Type B pancreatic cell (in vitro differentiated cells): ENCODE measurements at regions not wholly inside any gene's neighbourhood (a gene's known extent, or its start where the extent isn't known, plus 50 kb on each side); places are given as distances from the start of the nearest gene placed in this dataset.

ENCODE experiments used
- DNase-seq: peaks from one replicate; pipeline ENCODE4 v3.0.0; 2021; ENCODE audit warnings: mixed read lengths; ENCODE audit not compliant: unreplicated experiment; ENCODE audit errors: extremely low spot score
- H3K27ac Mint-ChIP-seq: 2 replicates; pipeline ENCODE4 v1.8.0; 2021; ENCODE audit warnings: mild to moderate bottlenecking, mixed read lengths
- H3K27me3 Mint-ChIP-seq: 2 replicates; pipeline ENCODE4 v1.8.0; 2021; ENCODE audit warnings: mixed read lengths
- H3K36me3 Mint-ChIP-seq: 2 replicates; pipeline ENCODE4 v1.8.0; 2021; ENCODE audit warnings: mixed read lengths
- H3K4me1 Mint-ChIP-seq: one replicate; pipeline ENCODE4 v1.8.0; 2021; ENCODE audit warnings: mixed read lengths; ENCODE audit not compliant: unreplicated experiment
- H3K4me3 Mint-ChIP-seq: 2 replicates; pipeline ENCODE4 v1.8.0; 2021; ENCODE audit warnings: mild to moderate bottlenecking, mixed read lengths
- H3K9me3 Mint-ChIP-seq: 2 replicates; pipeline ENCODE4 v1.8.0; 2021; ENCODE audit warnings: mixed read lengths
- CTCF ChIP-seq: fragments of 200-600 bp; sonication (generic); conservative IDR thresholded peaks from 2 replicates; pipeline ENCODE4 v1.5.0; 2021; ENCODE audit warnings: antibody characterized with exemption, mild to moderate bottlenecking

- Mint-ChIP-seq H3K27me3 (no peaks in the 10 kb centered on the region), H3K9me3 (peaks cover 68% of the 10 kb centered on the region), H3K36me3 (peaks cover 90% of the 10 kb centered on the region), H3K4me1 (no peaks in the 10 kb centered on the region), H3K4me3 (no peak overlapping the region), H3K27ac (no peak overlapping the region)
- DNase-seq, result peak; percentile 58
- peak; percentile 23 for TF ChIP-seq CTCF
These were observed 1438.1 kb downstream of the UQCRFS1 start for GRCh38 chr19:27774827-27775226.

- peaks cover 71% of the 10 kb centered on the region for H3K9me3 Mint-ChIP-seq
- no peak overlapping the region for H3K4me3 Mint-ChIP-seq
- no peak for DNase-seq
- no peaks in the 10 kb centered on the region for H3K4me1 Mint-ChIP-seq
- H3K36me3 Mint-ChIP-seq, result peaks cover 93% of the 10 kb centered on the region
- TF ChIP-seq CTCF, result peak; percentile 55
- no peaks in the 10 kb centered on the region for H3K27me3 Mint-ChIP-seq
- no peak overlapping the region for H3K27ac Mint-ChIP-seq
These were observed 1438.6 kb downstream of the UQCRFS1 start for GRCh38 chr19:27774337-27774736.

GRCh38 chr19:27773318-27774094 lies 1439.4 kb downstream of the UQCRFS1 start:
- H3K9me3 Mint-ChIP-seq, result peaks cover 71% of the 10 kb centered on the region
- no peak for DNase-seq

GRCh38 chr19:27772059-27772458 lies 1440.9 kb downstream of the UQCRFS1 start:
- Mint-ChIP-seq H3K9me3 (peaks cover 71% of the 10 kb centered on the region), H3K4me1 (no peaks in the 10 kb centered on the region), H3K36me3 (peaks cover 78% of the 10 kb centered on the region), H3K27me3 (no peaks in the 10 kb centered on the region), H3K4me3 (no peak overlapping the region), H3K27ac (no peak overlapping the region)
- no peak for TF ChIP-seq CTCF
- no peak for DNase-seq

More at GRCh38 chr19:27773318-27774094, 1439.4 kb downstream of the UQCRFS1 start:
- no peak for TF ChIP-seq CTCF
- Mint-ChIP-seq H3K4me1 (no peaks in the 10 kb centered on the region), H3K27me3 (no peaks in the 10 kb centered on the region), H3K27ac (no peak overlapping the region), H3K36me3 (peaks cover 90% of the 10 kb centered on the region), H3K4me3 (no peak overlapping the region)

GRCh38 chr19:27770095-27770494 lies 1442.9 kb downstream of the UQCRFS1 start:
- H3K27me3 Mint-ChIP-seq, result no peaks in the 10 kb centered on the region
- no peak overlapping the region for H3K4me3 Mint-ChIP-seq
- peak; percentile 22 for DNase-seq
- H3K36me3 Mint-ChIP-seq, result peaks cover 63% of the 10 kb centered on the region
- no peak for TF ChIP-seq CTCF
- no peaks in the 10 kb centered on the region for H3K4me1 Mint-ChIP-seq
- H3K9me3 Mint-ChIP-seq, result peaks cover 65% of the 10 kb centered on the region
- H3K27ac Mint-ChIP-seq, result no peak overlapping the region
